ENCODE measurements at regions not wholly inside any gene's neighbourhood (a gene's known extent, or its start where the extent isn't known, plus 50 kb on each side); places are given as distances from the start of the nearest gene placed in this dataset.

DNA sequence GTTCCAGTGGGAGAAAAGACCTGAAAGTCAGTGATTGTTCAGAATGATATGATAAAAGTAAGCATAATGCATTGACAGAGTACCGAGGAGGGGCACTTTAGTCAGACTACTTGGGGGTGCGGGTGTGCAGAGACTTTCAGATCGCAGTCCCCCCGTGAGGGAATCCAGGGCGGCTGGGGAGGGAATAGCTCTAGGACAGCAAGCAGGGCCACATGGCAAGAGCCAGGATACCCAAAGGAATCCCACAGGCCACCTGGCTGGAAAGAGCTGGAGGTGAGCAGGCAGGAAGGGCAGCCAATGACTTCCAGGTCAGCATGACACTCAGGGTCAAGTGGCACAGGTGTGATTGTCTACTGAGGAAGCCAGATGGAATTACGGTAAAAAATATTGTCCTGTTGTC is 157.5 kb downstream of the CYP26B1 start:
- TF ChIP-seq, protein P1, sequence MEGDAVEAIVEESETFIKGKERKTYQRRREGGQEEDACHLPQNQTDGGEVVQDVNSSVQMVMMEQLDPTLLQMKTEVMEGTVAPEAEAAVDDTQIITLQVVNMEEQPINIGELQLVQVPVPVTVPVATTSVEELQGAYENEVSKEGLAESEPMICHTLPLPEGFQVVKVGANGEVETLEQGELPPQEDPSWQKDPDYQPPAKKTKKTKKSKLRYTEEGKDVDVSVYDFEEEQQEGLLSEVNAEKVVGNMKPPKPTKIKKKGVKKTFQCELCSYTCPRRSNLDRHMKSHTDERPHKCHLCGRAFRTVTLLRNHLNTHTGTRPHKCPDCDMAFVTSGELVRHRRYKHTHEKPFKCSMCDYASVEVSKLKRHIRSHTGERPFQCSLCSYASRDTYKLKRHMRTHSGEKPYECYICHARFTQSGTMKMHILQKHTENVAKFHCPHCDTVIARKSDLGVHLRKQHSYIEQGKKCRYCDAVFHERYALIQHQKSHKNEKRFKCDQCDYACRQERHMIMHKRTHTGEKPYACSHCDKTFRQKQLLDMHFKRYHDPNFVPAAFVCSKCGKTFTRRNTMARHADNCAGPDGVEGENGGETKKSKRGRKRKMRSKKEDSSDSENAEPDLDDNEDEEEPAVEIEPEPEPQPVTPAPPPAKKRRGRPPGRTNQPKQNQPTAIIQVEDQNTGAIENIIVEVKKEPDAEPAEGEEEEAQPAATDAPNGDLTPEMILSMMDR (conservative IDR thresholded peaks at IDR 0.05; ENCODE audit: low read depth in 2 of 2): no peak
- TF ChIP-seq EZH2 (IDR thresholded peaks at IDR 0.05; ENCODE audit: low read depth, unreplicated experiment) (no peak), POLR2AphosphoS5 (IDR thresholded peaks at IDR 0.05; ENCODE audit: low read depth) (no peak), EZH2phosphoT487 (IDR thresholded peaks at IDR 0.05; ENCODE audit: unreplicated experiment) (no peak)
- TF ChIP-seq, protein P2, sequence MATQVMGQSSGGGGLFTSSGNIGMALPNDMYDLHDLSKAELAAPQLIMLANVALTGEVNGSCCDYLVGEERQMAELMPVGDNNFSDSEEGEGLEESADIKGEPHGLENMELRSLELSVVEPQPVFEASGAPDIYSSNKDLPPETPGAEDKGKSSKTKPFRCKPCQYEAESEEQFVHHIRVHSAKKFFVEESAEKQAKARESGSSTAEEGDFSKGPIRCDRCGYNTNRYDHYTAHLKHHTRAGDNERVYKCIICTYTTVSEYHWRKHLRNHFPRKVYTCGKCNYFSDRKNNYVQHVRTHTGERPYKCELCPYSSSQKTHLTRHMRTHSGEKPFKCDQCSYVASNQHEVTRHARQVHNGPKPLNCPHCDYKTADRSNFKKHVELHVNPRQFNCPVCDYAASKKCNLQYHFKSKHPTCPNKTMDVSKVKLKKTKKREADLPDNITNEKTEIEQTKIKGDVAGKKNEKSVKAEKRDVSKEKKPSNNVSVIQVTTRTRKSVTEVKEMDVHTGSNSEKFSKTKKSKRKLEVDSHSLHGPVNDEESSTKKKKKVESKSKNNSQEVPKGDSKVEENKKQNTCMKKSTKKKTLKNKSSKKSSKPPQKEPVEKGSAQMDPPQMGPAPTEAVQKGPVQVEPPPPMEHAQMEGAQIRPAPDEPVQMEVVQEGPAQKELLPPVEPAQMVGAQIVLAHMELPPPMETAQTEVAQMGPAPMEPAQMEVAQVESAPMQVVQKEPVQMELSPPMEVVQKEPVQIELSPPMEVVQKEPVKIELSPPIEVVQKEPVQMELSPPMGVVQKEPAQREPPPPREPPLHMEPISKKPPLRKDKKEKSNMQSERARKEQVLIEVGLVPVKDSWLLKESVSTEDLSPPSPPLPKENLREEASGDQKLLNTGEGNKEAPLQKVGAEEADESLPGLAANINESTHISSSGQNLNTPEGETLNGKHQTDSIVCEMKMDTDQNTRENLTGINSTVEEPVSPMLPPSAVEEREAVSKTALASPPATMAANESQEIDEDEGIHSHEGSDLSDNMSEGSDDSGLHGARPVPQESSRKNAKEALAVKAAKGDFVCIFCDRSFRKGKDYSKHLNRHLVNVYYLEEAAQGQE (IDR thresholded peaks at IDR 0.05; ENCODE audit: unreplicated experiment): no peak
- TF ChIP-seq, protein P3, sequence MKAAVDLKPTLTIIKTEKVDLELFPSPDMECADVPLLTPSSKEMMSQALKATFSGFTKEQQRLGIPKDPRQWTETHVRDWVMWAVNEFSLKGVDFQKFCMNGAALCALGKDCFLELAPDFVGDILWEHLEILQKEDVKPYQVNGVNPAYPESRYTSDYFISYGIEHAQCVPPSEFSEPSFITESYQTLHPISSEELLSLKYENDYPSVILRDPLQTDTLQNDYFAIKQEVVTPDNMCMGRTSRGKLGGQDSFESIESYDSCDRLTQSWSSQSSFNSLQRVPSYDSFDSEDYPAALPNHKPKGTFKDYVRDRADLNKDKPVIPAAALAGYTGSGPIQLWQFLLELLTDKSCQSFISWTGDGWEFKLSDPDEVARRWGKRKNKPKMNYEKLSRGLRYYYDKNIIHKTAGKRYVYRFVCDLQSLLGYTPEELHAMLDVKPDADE (IDR thresholded peaks at IDR 0.05): no peak
